ENCODE measurements at regions not wholly inside any gene's neighbourhood (a gene's known extent, or its start where the extent isn't known, plus 50 kb on each side); places are given as distances from the start of the nearest gene placed in this dataset.

- no peak for DNase-seq
- H3K9me3 ChIP-seq (ENCODE audit: control insufficient read depth, low read length, poor library complexity, severe bottlenecking) = no peaks in the 10 kb centered on the region
- no peak for ATAC-seq
- Mint-ChIP-seq H3K4me1 (peaks cover 17% of the 10 kb centered on the region), H3K36me3 (ENCODE audit: low read depth) (peaks cover 5% of the 10 kb centered on the region), H3K4me3 (no peak overlapping the region), H3K27me3 (no peaks in the 10 kb centered on the region), H3K27ac (peak overlapping the region; percentile 87)
Measured at GRCh38 chr5:173782671-173783101, 105.5 kb upstream of the CPEB4 start.

GRCh38 chr5:173783371-173783770 lies 104.8 kb upstream of the CPEB4 start:
- Mint-ChIP-seq H3K27me3 (no peaks in the 10 kb centered on the region), H3K4me1 (peaks cover 15% of the 10 kb centered on the region), H3K4me3 (no peak overlapping the region), H3K36me3 (ENCODE audit: low read depth) (peaks cover 5% of the 10 kb centered on the region), H3K27ac (peak overlapping the region; percentile 87)
- DNase-seq (no peak), ATAC-seq (no peak)
- no peaks in the 10 kb centered on the region for H3K9me3 ChIP-seq (ENCODE audit: control insufficient read depth, low read length, poor library complexity, severe bottlenecking)

GRCh38 chr5:173785400-173785799 lies 102.7 kb upstream of the CPEB4 start:
- peaks cover 15% of the 10 kb centered on the region for H3K4me1 Mint-ChIP-seq
- no peaks in the 10 kb centered on the region for H3K9me3 ChIP-seq (ENCODE audit: control insufficient read depth, low read length, poor library complexity, severe bottlenecking)
- no peak overlapping the region for H3K4me3 Mint-ChIP-seq
- no peak overlapping the region for H3K27ac Mint-ChIP-seq
- peaks cover 5% of the 10 kb centered on the region for H3K36me3 Mint-ChIP-seq (ENCODE audit: low read depth)
- peaks cover 5% of the 10 kb centered on the region for H3K27me3 Mint-ChIP-seq
- DNase-seq (no peak), ATAC-seq (no peak)

- Mint-ChIP-seq H3K4me1 (peaks cover 15% of the 10 kb centered on the region), H3K36me3 (ENCODE audit: low read depth) (peaks cover 5% of the 10 kb centered on the region), H3K27me3 (peaks cover 5% of the 10 kb centered on the region), H3K27ac (no peak overlapping the region), H3K4me3 (no peak overlapping the region)
- H3K9me3 ChIP-seq (ENCODE audit: control insufficient read depth, low read length, poor library complexity, severe bottlenecking) = no peaks in the 10 kb centered on the region
- ATAC-seq (no peak), DNase-seq (no peak)
Measured at GRCh38 chr5:173785866-173786265, 102.3 kb upstream of the CPEB4 start.

- no peak for ATAC-seq
- H3K4me3 Mint-ChIP-seq = no peak overlapping the region
- H3K4me1 Mint-ChIP-seq = peaks cover 14% of the 10 kb centered on the region
- no peak overlapping the region for H3K27ac Mint-ChIP-seq
- no peaks in the 10 kb centered on the region for H3K9me3 ChIP-seq (ENCODE audit: control insufficient read depth, low read length, poor library complexity, severe bottlenecking)
- peaks cover 5% of the 10 kb centered on the region for H3K36me3 Mint-ChIP-seq (ENCODE audit: low read depth)
- H3K27me3 Mint-ChIP-seq = peaks cover 5% of the 10 kb centered on the region
- no peak for DNase-seq
Measured at GRCh38 chr5:173786286-173787187, 101.6 kb upstream of the CPEB4 start.

- Mint-ChIP-seq H3K27me3 (peaks cover 5% of the 10 kb centered on the region), H3K4me3 (no peak overlapping the region), H3K36me3 (ENCODE audit: low read depth) (peaks cover 5% of the 10 kb centered on the region), H3K27ac (peak overlapping the region; percentile 27), H3K4me1 (peaks cover 8% of the 10 kb centered on the region)
- H3K9me3 ChIP-seq (ENCODE audit: control insufficient read depth, low read length, poor library complexity, severe bottlenecking) = no peaks in the 10 kb centered on the region
- ATAC-seq (no peak), DNase-seq (no peak)
Measured at GRCh38 chr5:173789031-173789920, 98.9 kb upstream of the CPEB4 start.

- Mint-ChIP-seq H3K4me1 (peaks cover 5% of the 10 kb centered on the region), H3K4me3 (no peak overlapping the region), H3K36me3 (ENCODE audit: low read depth) (peaks cover 5% of the 10 kb centered on the region), H3K27ac (peak overlapping the region; percentile 27), H3K27me3 (peaks cover 5% of the 10 kb centered on the region)
- ATAC-seq (no peak), DNase-seq (no peak)
- no peaks in the 10 kb centered on the region for H3K9me3 ChIP-seq (ENCODE audit: control insufficient read depth, low read length, poor library complexity, severe bottlenecking)
Measured at GRCh38 chr5:173790177-173790719, 97.9 kb upstream of the CPEB4 start.

- H3K9me3 ChIP-seq (ENCODE audit: control insufficient read depth, low read length, poor library complexity, severe bottlenecking) = no peaks in the 10 kb centered on the region
- H3K4me3 Mint-ChIP-seq = no peak overlapping the region
- no peak for ATAC-seq
- H3K36me3 Mint-ChIP-seq (ENCODE audit: low read depth) = peaks cover 5% of the 10 kb centered on the region
- H3K27me3 Mint-ChIP-seq = peaks cover 5% of the 10 kb centered on the region
- peaks cover 5% of the 10 kb centered on the region for H3K4me1 Mint-ChIP-seq
- no peak overlapping the region for H3K27ac Mint-ChIP-seq
- DNase-seq = no peak
Measured at GRCh38 chr5:173790836-173791546, 97.2 kb upstream of the CPEB4 start.

- Mint-ChIP-seq H3K27me3 (peaks cover 5% of the 10 kb centered on the region), H3K4me1 (peaks cover 5% of the 10 kb centered on the region), H3K27ac (no peak overlapping the region), H3K4me3 (no peak overlapping the region), H3K36me3 (ENCODE audit: low read depth) (peaks cover 2% of the 10 kb centered on the region)
- no peaks in the 10 kb centered on the region for H3K9me3 ChIP-seq (ENCODE audit: control insufficient read depth, low read length, poor library complexity, severe bottlenecking)
- ATAC-seq = no peak
- DNase-seq = no peak
Measured at GRCh38 chr5:173791878-173792277, 96.3 kb upstream of the CPEB4 start.

GRCh38 chr5:173792781-173793547 lies 95.2 kb upstream of the CPEB4 start:
- no peaks in the 10 kb centered on the region for H3K9me3 ChIP-seq (ENCODE audit: control insufficient read depth, low read length, poor library complexity, severe bottlenecking)
- Mint-ChIP-seq H3K27me3 (peaks cover 5% of the 10 kb centered on the region), H3K4me1 (peaks cover 5% of the 10 kb centered on the region), H3K4me3 (no peak overlapping the region), H3K36me3 (ENCODE audit: low read depth) (no peaks in the 10 kb centered on the region), H3K27ac (no peak overlapping the region)
- DNase-seq (no peak), ATAC-seq (no peak)

GRCh38 chr5:173793648-173794548 lies 94.3 kb upstream of the CPEB4 start:
- peaks cover 8% of the 10 kb centered on the region for H3K4me1 Mint-ChIP-seq

More at GRCh38 chr5:173793648-173794548, 94.3 kb upstream of the CPEB4 start:
- no peak for DNase-seq
- H3K27ac Mint-ChIP-seq = no peak overlapping the region
- H3K4me3 Mint-ChIP-seq = no peak overlapping the region
- no peaks in the 10 kb centered on the region for H3K9me3 ChIP-seq (ENCODE audit: control insufficient read depth, low read length, poor library complexity, severe bottlenecking)
- peaks cover 7% of the 10 kb centered on the region for H3K27me3 Mint-ChIP-seq
- ATAC-seq = no peak
- H3K36me3 Mint-ChIP-seq (ENCODE audit: low read depth) = no peaks in the 10 kb centered on the region
